ENCODE measurements at regions not wholly inside any gene's neighbourhood (a gene's known extent, or its start where the extent isn't known, plus 50 kb on each side); places are given as distances from the start of the nearest gene placed in this dataset.

DNA sequence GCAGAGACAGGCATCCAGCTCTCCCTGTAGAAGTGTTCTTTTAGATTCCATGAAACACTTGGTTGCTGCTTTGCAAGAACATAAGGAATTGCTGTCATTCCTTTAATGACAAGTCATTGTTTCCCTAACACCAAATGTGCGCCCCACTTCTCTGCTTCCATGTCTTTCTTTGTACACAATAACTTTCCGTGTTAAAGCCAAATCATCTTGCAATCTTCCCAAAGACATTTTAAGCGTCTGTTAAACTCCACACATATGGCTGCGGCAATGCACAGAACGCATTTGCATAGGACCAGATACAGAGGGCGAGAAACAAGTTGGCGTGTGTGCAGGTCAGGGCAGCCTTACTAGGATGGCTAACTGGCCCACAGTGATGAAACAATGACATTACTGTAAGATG lies 399.3 kb upstream of the PRKCQ start:
- TF ChIP-seq, protein P1, sequence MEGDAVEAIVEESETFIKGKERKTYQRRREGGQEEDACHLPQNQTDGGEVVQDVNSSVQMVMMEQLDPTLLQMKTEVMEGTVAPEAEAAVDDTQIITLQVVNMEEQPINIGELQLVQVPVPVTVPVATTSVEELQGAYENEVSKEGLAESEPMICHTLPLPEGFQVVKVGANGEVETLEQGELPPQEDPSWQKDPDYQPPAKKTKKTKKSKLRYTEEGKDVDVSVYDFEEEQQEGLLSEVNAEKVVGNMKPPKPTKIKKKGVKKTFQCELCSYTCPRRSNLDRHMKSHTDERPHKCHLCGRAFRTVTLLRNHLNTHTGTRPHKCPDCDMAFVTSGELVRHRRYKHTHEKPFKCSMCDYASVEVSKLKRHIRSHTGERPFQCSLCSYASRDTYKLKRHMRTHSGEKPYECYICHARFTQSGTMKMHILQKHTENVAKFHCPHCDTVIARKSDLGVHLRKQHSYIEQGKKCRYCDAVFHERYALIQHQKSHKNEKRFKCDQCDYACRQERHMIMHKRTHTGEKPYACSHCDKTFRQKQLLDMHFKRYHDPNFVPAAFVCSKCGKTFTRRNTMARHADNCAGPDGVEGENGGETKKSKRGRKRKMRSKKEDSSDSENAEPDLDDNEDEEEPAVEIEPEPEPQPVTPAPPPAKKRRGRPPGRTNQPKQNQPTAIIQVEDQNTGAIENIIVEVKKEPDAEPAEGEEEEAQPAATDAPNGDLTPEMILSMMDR (IDR thresholded peaks at IDR 0.05) = no peak
- TF ChIP-seq POLR2A (IDR thresholded peaks at IDR 0.05) (no peak), POLR2AphosphoS5 (IDR thresholded peaks at IDR 0.05) (no peak), EP300 (IDR thresholded peaks at IDR 0.05; ENCODE audit: low read depth) (no peak)

Measured in transverse colon (tissue), 4 donors.